ENCODE measurements at regions not wholly inside any gene's neighbourhood (a gene's known extent, or its start where the extent isn't known, plus 50 kb on each side); places are given as distances from the start of the nearest gene placed in this dataset.

DNA sequence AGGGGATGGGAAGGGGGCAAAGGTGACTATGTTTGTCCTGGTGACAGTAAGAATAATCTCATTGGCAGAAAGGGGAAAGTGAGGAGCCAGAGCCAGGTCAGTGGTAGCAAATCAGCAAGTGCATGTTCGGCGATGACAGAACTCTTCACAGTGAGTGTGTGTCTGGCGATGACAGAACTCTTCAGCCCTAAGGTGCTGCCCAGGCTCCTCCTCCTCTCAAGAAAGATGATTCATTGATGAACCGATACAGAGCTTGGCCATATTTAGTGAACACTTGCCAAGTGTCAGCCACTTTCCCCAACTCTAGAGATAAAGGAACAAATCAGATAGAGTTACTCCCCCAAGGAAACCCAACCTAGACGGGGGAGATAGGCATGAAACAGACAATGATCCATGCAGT, 199.3 kb upstream of the UBL3 start:
- Histone ChIP-seq H2BK120ac (replicated peaks; ENCODE audit: low read depth, low read length) (no peak overlapping the region), H4K5ac (ENCODE audit: insufficient read length, low read depth, low read length) (no peak overlapping the region), H3K56ac (replicated peaks; ENCODE audit: insufficient read length, low read depth, low read length) (no peak overlapping the region), H3K79me1 (ENCODE audit: low read depth, low read length) (no peaks in the 10 kb centered on the region), H3K23ac (ENCODE audit: insufficient read length) (no peak overlapping the region), H2BK15ac (ENCODE audit: low read length) (no peak overlapping the region), H3K18ac (ENCODE audit: extremely low read depth, low read length) (no peak overlapping the region), H2AFZ (ENCODE audit: low read length) (no peak overlapping the region), H3K27ac (ENCODE audit: low read depth, low read length) (no peak overlapping the region), H3K14ac (ENCODE audit: insufficient read length) (no peak overlapping the region), H2AK5ac (ENCODE audit: low read depth, low read length) (no peak overlapping the region), H3K36me3 (ENCODE audit: control insufficient read depth in 2 of 4, insufficient read depth in 4 of 4, low read length in 3 of 4) (no peaks in the 10 kb centered on the region), H4K91ac (replicated peaks; ENCODE audit: insufficient read length, low read length) (no peak overlapping the region), H3K27me3 (replicated peaks in 1 of 4; ENCODE audit: control insufficient read depth in 3 of 4, extremely low read depth in 1 of 4, insufficient read depth in 3 of 4, low read length in 3 of 4) (no peaks in the 10 kb centered on the region), H4K8ac (ENCODE audit: extremely low read depth, insufficient read depth, low read length) (no peak overlapping the region), H3K4me1 (replicated peaks in 1 of 4; ENCODE audit: control insufficient read depth in 3 of 4, insufficient read depth in 4 of 4, low read length in 3 of 4) (peaks cover 12 to 19% (median 14%) of the 10 kb centered on the region in 4 experiments), H4K20me1 (replicated peaks in 1 of 2; ENCODE audit: control insufficient read depth in 1 of 2, insufficient read depth in 2 of 2, low read length in 2 of 2) (no peaks in the 10 kb centered on the region), H2BK5ac (ENCODE audit: low read depth, low read length) (no peak overlapping the region), H3K9me3 (ENCODE audit: insufficient read depth in 2 of 2, low read depth in 1 of 2, low read length in 1 of 2) (no peaks in the 10 kb centered on the region), H2BK12ac (ENCODE audit: low read depth, low read length) (peak overlapping the region; percentile 32; the same call in 1 of the 2 replicates), H3K23me2 (ENCODE audit: low read depth, low read length) (no peaks in the 10 kb centered on the region), H2BK20ac (ENCODE audit: low read length) (peak overlapping the region; percentile 67; the same call in 1 of the 2 replicates), H3K79me2 (ENCODE audit: control insufficient read depth in 1 of 2, insufficient read depth in 2 of 2, low read length in 2 of 2) (no peaks in the 10 kb centered on the region), H3K4me3 (ENCODE audit: extremely low read depth in 1 of 4, insufficient read depth in 2 of 4, low read depth in 3 of 4, low read length in 4 of 4) (no peak overlapping the region), H3K9ac (replicated peaks in 1 of 4; ENCODE audit: extremely low read depth in 1 of 4, low read depth in 3 of 4, low read length in 3 of 4) (no peak overlapping the region), H3K4me2 (ENCODE audit: insufficient read depth in 1 of 2, low read depth in 2 of 2, low read length in 2 of 2) (no peak overlapping the region), H3K4ac (replicated peaks; ENCODE audit: insufficient read length, low read depth, low read length) (no peak overlapping the region)
- POLR2A ChIA-PET (ENCODE audit: partially characterized antibody), result no interaction called here
- TF ChIP-seq KDM1A (IDR thresholded peaks at IDR 0.05; ENCODE audit: borderline replicate concordance, low read length), result no peak
- TF ChIP-seq KDM4A (IDR thresholded peaks at IDR 0.05; ENCODE audit: low read depth, low read length, severe bottlenecking), result no peak
- no peak for TF ChIP-seq CEBPB (IDR thresholded peaks at IDR 0.05; ENCODE audit: low read depth, low read length)
- no peak for TF ChIP-seq FOSL1 (IDR thresholded peaks at IDR 0.05; ENCODE audit: insufficient read depth, low read depth, low read length)
- no peak for TF ChIP-seq GTF2F1 (IDR thresholded peaks at IDR 0.05; ENCODE audit: borderline replicate concordance, low read depth, low read length)
- TF ChIP-seq RXRA (IDR thresholded peaks at IDR 0.05; ENCODE audit: insufficient read depth, low read depth, low read length), result no peak
- TF ChIP-seq HDAC2 (IDR thresholded peaks at IDR 0.05; ENCODE audit: borderline replicate concordance in 1 of 2, low read depth in 2 of 2, low read length in 2 of 2), result no peak
- no peak for TF ChIP-seq TBP (IDR thresholded peaks at IDR 0.05; ENCODE audit: low read depth, low read length)
- no peak for TF ChIP-seq TAF7 (optimal IDR thresholded peaks at IDR 0.05; ENCODE audit: borderline replicate concordance, low read depth, low read length)
- TF ChIP-seq SP1 (IDR thresholded peaks at IDR 0.05; ENCODE audit: low read depth, low read length), result no peak
- no peak for TF ChIP-seq TEAD4 (IDR thresholded peaks at IDR 0.05; ENCODE audit: low read depth, low read length)
- no peak for TF ChIP-seq PHF8 (conservative IDR thresholded peaks at IDR 0.05; ENCODE audit: low read depth, low read length)
- TF ChIP-seq MAFK (IDR thresholded peaks at IDR 0.05; ENCODE audit: low read depth, low read length), result no peak
- CTCF ChIA-PET (ENCODE audit: partially characterized antibody), result interaction anchor here (0.6 kb wide), 2 partner anchors 64 to 91 kb away, joined by 3 read pairs; no protein-coding TSS in a partner anchor
- DNase-seq (ENCODE audit: low read depth in 1 of 2, low spot score in 2 of 2) (no peak), FAIRE-seq (no peak)
- WGBS, 2 experiments (ENCODE audit: extremely low coverage in 1 of 2, insufficient coverage in 1 of 2, insufficient read length in 1 of 2, insufficient replicate concordance in 2 of 2, low coverage in 1 of 2, low lambda C conversion rate in 2 of 2, missing lambda C conversion rate in 1 of 2), result 96% methylated on average over 5 of the region's 5 CpGs; no CpG with 5 or more reads in 1 of the 2 experiments
